GM12892 (cell line): ENCODE measurements at regions not wholly inside any gene's neighbourhood (a gene's known extent, or its start where the extent isn't known, plus 50 kb on each side); places are given as distances from the start of the nearest gene placed in this dataset.

ENCODE experiments used
- POLR2A ChIP-seq: IDR thresholded peaks from 2 replicates; pipeline ENCODE4 v1.6.1; 2011; ENCODE audit warnings: low read depth, low read length, control low read depth
- POLR2AphosphoS5 ChIP-seq: IDR thresholded peaks from 2 replicates; pipeline ENCODE4 v1.6.1; 2011; ENCODE audit warnings: low read depth, low read length, control low read depth
- TAF1 ChIP-seq: IDR thresholded peaks from 2 replicates; pipeline ENCODE4 v1.6.1; 2011; ENCODE audit warnings: low read depth, mild to moderate bottlenecking, control low read depth, low read length, borderline replicate concordance

GRCh38 chr12:70110085-70110484, 133.1 kb upstream of the CNOT2 start:
- TF ChIP-seq TAF1 (no peak), POLR2A (no peak), POLR2AphosphoS5 (no peak)
